ENCODE measurements at regions not wholly inside any gene's neighbourhood (a gene's known extent, or its start where the extent isn't known, plus 50 kb on each side); places are given as distances from the start of the nearest gene placed in this dataset.

DNA sequence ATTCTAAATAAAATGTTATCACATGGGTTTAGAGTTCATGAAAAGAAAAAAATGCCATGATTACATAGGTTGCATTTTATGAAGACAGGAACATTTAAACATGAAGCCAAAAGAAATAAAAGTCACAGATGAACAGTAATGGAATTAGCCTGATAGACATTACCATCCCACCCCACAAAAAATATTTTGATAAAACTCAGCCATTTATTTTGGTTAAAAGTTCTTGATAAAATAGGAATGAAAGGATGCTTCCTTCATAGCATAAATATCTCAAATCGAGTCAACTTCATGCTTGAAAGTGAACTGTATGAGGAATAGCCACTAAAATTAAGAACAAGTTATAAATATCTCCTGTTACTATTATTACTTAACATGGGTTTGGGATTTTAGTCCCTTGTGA, 101.9 kb upstream of the TMC3 start:
- no TSS peak for BruUV-seq (replicated peaks)
- H3K27ac Mint-ChIP-seq (ENCODE audit: unreplicated experiment), result no peak overlapping the region
- CTCF ChIA-PET, result no interaction called here
- H3K36me3 ChIP-seq (ENCODE audit: control insufficient read depth, insufficient read depth, low read length), result no peaks in the 10 kb centered on the region
- intact Hi-C loops (cut with micrococcal nuclease; ENCODE audit: unreplicated experiment), result no loop called here
- DNase-seq, result no peak
- H3K4me3 ChIP-seq (ENCODE audit: low read depth, low read length), result no peak overlapping the region
- H3K4me1 ChIP-seq, result no peaks in the 10 kb centered on the region
- TF ChIP-seq, protein P1, sequence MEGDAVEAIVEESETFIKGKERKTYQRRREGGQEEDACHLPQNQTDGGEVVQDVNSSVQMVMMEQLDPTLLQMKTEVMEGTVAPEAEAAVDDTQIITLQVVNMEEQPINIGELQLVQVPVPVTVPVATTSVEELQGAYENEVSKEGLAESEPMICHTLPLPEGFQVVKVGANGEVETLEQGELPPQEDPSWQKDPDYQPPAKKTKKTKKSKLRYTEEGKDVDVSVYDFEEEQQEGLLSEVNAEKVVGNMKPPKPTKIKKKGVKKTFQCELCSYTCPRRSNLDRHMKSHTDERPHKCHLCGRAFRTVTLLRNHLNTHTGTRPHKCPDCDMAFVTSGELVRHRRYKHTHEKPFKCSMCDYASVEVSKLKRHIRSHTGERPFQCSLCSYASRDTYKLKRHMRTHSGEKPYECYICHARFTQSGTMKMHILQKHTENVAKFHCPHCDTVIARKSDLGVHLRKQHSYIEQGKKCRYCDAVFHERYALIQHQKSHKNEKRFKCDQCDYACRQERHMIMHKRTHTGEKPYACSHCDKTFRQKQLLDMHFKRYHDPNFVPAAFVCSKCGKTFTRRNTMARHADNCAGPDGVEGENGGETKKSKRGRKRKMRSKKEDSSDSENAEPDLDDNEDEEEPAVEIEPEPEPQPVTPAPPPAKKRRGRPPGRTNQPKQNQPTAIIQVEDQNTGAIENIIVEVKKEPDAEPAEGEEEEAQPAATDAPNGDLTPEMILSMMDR (IDR thresholded peaks at IDR 0.05; ENCODE audit: insufficient read depth in 1 of 2, low read depth in 1 of 2, low read length in 1 of 2, severe bottlenecking in 1 of 2, unreplicated experiment in 1 of 2), result no peak
- no peak overlapping the region for H3K4me3 Mint-ChIP-seq (ENCODE audit: unreplicated experiment)
- no peaks in the 10 kb centered on the region for H3K36me3 Mint-ChIP-seq (ENCODE audit: insufficient read depth, unreplicated experiment)
- H3K27me3 ChIP-seq (replicated peaks; ENCODE audit: control insufficient read depth, insufficient read depth, low read length), result no peaks in the 10 kb centered on the region
- no peaks in the 10 kb centered on the region for H3K4me1 Mint-ChIP-seq (ENCODE audit: low read depth, unreplicated experiment)
- H3K9me3 Mint-ChIP-seq (ENCODE audit: unreplicated experiment), result no peaks in the 10 kb centered on the region
- H3K27me3 Mint-ChIP-seq (ENCODE audit: insufficient read depth, unreplicated experiment), result peaks cover 3% of the 10 kb centered on the region
- POLR2A ChIA-PET, result no interaction called here
- no peaks in the 10 kb centered on the region for H3K9me3 ChIP-seq

DNA sequence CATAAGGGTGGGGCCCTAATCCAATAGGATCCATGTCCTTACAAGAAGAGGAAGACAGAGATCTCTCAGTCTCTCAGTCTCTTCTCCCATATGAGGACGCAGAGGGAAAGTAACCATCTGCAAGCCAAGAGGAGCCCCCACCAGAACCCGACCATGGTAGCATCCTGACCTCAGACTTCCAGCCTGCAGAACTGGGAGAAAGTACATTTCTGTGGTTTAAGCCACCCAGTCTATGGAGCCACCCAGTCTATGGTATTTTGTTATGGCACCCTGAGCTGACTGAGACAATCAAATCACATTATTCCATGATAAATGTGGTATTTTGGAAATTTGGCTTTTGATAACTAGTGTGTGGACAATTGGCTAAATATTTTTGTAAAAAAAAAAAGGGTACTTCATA, 101.5 kb upstream of the TMC3 start:
- CTCF ChIA-PET, result no interaction called here
- DNase-seq, result no peak
- no peak overlapping the region for H3K4me3 Mint-ChIP-seq (ENCODE audit: unreplicated experiment)
- TF ChIP-seq, protein P1 (IDR thresholded peaks at IDR 0.05; ENCODE audit: insufficient read depth in 1 of 2, low read depth in 1 of 2, low read length in 1 of 2, severe bottlenecking in 1 of 2, unreplicated experiment in 1 of 2), result no peak
- Histone ChIP-seq H3K36me3 (ENCODE audit: control insufficient read depth, insufficient read depth, low read length) (no peaks in the 10 kb centered on the region), H3K9me3 (no peaks in the 10 kb centered on the region), H3K4me3 (ENCODE audit: low read depth, low read length) (no peak overlapping the region), H3K27me3 (replicated peaks; ENCODE audit: control insufficient read depth, insufficient read depth, low read length) (no peaks in the 10 kb centered on the region), H3K4me1 (no peaks in the 10 kb centered on the region)
- no TSS peak for BruUV-seq (replicated peaks)
- peaks cover 3% of the 10 kb centered on the region for H3K27me3 Mint-ChIP-seq (ENCODE audit: insufficient read depth, unreplicated experiment)
- POLR2A ChIA-PET, result no interaction called here
- H3K4me1 Mint-ChIP-seq (ENCODE audit: low read depth, unreplicated experiment), result no peaks in the 10 kb centered on the region
- intact Hi-C loops (cut with micrococcal nuclease; ENCODE audit: unreplicated experiment), result no loop called here
- no peak overlapping the region for H3K27ac Mint-ChIP-seq (ENCODE audit: unreplicated experiment)
- H3K9me3 Mint-ChIP-seq (ENCODE audit: unreplicated experiment), result no peaks in the 10 kb centered on the region
- no peaks in the 10 kb centered on the region for H3K36me3 Mint-ChIP-seq (ENCODE audit: insufficient read depth, unreplicated experiment)

DNA sequence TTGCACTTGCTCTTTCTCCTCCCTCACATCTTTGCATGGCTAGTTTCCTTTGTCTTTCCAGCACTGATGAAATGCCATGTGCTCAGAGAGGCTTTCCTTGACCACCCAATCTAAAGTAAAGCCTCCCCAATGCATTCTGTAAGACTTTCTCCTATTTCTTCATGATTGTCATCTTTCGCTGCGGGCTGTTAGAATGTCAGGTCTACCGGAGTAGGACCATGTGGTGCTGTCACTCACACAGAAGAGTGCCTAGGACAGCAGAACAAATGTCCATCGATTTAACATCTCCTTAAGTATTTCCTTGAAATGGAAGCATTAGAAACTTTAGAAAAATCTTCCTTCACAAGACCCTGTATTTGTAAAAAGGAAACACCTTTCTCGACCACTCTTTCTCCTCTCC, 99.9 kb upstream of the TMC3 start:
- Mint-ChIP-seq H3K4me1 (ENCODE audit: low read depth, unreplicated experiment) (no peaks in the 10 kb centered on the region), H3K9me3 (ENCODE audit: unreplicated experiment) (no peaks in the 10 kb centered on the region), H3K27ac (ENCODE audit: unreplicated experiment) (no peak overlapping the region), H3K36me3 (ENCODE audit: insufficient read depth, unreplicated experiment) (no peaks in the 10 kb centered on the region), H3K27me3 (ENCODE audit: insufficient read depth, unreplicated experiment) (peaks cover 7% of the 10 kb centered on the region), H3K4me3 (ENCODE audit: unreplicated experiment) (no peak overlapping the region)
- POLR2A ChIA-PET, result no interaction called here
- Histone ChIP-seq H3K4me1 (no peaks in the 10 kb centered on the region), H3K36me3 (ENCODE audit: control insufficient read depth, insufficient read depth, low read length) (no peaks in the 10 kb centered on the region), H3K4me3 (ENCODE audit: low read depth, low read length) (no peak overlapping the region), H3K9me3 (no peaks in the 10 kb centered on the region), H3K27me3 (replicated peaks; ENCODE audit: control insufficient read depth, insufficient read depth, low read length) (no peaks in the 10 kb centered on the region)
- intact Hi-C loops (cut with micrococcal nuclease; ENCODE audit: unreplicated experiment), result no loop called here
- CTCF ChIA-PET, result no interaction called here
- BruUV-seq (replicated peaks), result no TSS peak
- TF ChIP-seq, protein P1 (IDR thresholded peaks at IDR 0.05; ENCODE audit: insufficient read depth in 1 of 2, low read depth in 1 of 2, low read length in 1 of 2, severe bottlenecking in 1 of 2, unreplicated experiment in 1 of 2), result no peak
- DNase-seq, result no peak
